ENCODE measurements at regions not wholly inside any gene's neighbourhood (a gene's known extent, or its start where the extent isn't known, plus 50 kb on each side); places are given as distances from the start of the nearest gene placed in this dataset.
A peak's percentile ranks its signal among the peaks of the same experiment; 100 is the strongest.

DNA sequence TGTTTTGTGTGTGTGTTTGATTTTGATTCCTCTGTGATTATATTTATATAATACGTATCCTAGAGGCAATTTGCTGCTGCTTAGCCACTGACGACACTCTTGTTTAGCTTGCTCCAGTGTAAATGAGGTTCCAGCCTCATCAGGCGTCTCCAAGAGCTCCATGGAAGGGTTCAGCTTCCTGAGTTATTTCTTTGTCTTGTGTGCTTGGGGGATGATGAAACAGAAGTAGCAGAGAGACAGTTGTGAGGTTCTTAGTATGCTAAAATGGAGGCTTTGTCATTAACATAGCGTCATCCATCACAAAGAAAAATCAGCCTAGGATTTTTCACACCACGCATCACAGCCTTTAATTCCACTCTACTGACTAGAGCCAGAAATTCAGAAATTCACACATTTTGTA is 85.1 kb downstream of the KLF6 start:
- no peak overlapping the region for H3K27ac ChIP-seq
- H3K4me3 ChIP-seq = no peak overlapping the region
- H3K9ac ChIP-seq = no peak overlapping the region
- no peaks in the 10 kb centered on the region for H3K27me3 ChIP-seq
- peak overlapping the region in 4 of 11 experiments; percentile 3 to 83 (median 16); a peak in 6 of 22 replicates for H3K4me2 ChIP-seq
- H3K9me3 ChIP-seq (replicated peaks in 1 of 11) = peaks cover 0 to 31% (median 22%) of the 10 kb centered on the region in 11 experiments; a peak in 14 of 22 replicates
- no peaks in the 10 kb centered on the region for H3K36me3 ChIP-seq
- no peaks in the 10 kb centered on the region for H4K20me1 ChIP-seq
- no peak for TF ChIP-seq Cebpa-rat (IDR thresholded peaks at IDR 0.05)
- H3K4me1 ChIP-seq = peaks cover 15 to 69% (median 45%) of the 10 kb centered on the region in 10 experiments

DNA sequence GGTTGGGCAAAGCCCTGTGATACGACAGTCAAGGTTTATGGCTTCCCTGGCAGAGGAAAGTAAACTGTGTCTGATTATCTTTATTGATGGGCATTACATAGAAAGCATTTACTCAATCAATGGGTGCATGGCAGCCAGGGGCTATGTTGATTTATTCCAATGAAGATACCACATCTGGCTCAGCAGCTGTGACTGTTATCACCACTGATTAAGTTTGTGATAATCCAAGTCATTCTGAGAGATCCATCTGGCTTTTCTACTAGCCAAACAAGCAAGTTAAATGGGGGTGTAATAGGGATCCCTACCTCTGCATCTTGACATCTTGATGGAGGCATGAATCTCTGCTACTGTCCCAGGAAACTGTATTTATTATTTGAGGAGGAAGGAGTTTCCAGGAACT is 86.7 kb downstream of the KLF6 start:
- no peak overlapping the region for H3K27ac ChIP-seq
- peaks cover 0 to 31% (median 22%) of the 10 kb centered on the region in 11 experiments; a peak in 14 of 22 replicates for H3K9me3 ChIP-seq (replicated peaks in 1 of 11)
- H3K27me3 ChIP-seq = no peaks in the 10 kb centered on the region
- H3K4me3 ChIP-seq = no peak overlapping the region
- TF ChIP-seq Cebpa-rat (IDR thresholded peaks at IDR 0.05) = no peak
- H4K20me1 ChIP-seq = no peaks in the 10 kb centered on the region
- no peak overlapping the region for H3K4me2 ChIP-seq
- H3K36me3 ChIP-seq = no peaks in the 10 kb centered on the region
- no peak overlapping the region for H3K9ac ChIP-seq
- peaks cover 6 to 53% (median 29%) of the 10 kb centered on the region in 10 experiments for H3K4me1 ChIP-seq

DNA sequence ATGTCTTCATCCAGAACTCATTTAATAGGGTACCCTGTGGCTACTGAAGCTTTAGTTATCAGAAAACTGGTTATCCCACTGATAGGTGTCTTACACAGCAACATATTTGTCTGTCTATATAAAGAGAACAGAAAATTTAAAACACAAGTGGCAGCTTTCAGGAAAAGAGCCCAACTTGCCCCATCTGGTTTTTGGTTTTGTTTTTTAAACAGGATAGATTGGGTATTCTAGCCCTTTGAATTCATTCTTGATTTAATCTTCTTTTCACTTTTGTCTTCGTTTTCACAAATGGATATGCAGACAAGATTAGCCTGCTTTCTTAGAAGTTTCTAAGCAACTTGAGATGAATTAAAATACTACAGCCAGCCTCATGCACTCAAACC is 91.3 kb downstream of the KLF6 start:
- Histone ChIP-seq H3K36me3 (no peaks in the 10 kb centered on the region), H4K20me1 (no peaks in the 10 kb centered on the region), H3K4me2 (no peak overlapping the region), H3K4me3 (no peak overlapping the region), H3K9me3 (replicated peaks in 1 of 11) (peaks cover 0 to 30% (median 22%) of the 10 kb centered on the region in 11 experiments; a peak in 14 of 22 replicates), H3K27me3 (no peaks in the 10 kb centered on the region), H3K4me1 (peaks cover 0 to 6% (median 0%) of the 10 kb centered on the region in 10 experiments; a peak in 4 of 20 replicates), H3K27ac (no peak overlapping the region), H3K9ac (no peak overlapping the region)
- TF ChIP-seq Cebpa-rat (IDR thresholded peaks at IDR 0.05) = no peak

DNA sequence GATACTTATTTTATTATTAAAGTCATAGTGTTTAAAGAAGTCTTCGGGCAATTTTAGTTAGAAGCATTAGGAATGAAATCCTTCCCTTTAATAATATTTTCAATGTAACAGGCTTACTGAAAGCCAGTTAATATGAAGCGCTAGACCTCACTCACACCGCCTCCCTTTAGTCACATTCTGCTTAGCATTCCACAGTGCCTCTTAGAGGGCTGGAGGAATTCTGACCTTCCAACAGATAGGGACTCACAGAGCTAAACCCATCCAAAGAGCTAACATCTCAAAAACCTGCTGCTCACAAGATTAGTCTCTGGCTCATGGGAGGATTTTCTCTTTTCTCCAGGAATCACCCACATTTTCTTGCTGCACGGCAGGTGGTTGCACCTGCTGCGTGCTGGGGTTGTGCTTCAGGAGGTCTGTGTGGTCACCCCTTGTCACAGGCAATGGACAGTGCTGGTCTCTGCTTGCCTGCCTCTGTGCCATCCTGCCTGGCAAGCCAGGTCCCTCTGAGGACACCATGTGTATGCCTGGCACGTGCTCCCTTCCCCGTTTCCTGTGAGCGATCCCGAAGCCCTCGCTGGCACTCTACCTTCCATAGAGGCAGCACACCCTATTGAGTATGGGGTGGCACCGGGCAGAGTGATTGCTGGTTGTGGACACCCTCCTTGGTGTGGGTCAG is 91.8 kb downstream of the KLF6 start:
- Histone ChIP-seq H4K20me1 (no peaks in the 10 kb centered on the region), H3K9ac (no peak overlapping the region), H3K27me3 (no peaks in the 10 kb centered on the region), H3K27ac (no peak overlapping the region), H3K36me3 (no peaks in the 10 kb centered on the region), H3K4me2 (no peak overlapping the region), H3K4me3 (no peak overlapping the region), H3K4me1 (peaks cover 0 to 6% (median 0%) of the 10 kb centered on the region in 10 experiments; a peak in 1 of 20 replicates), H3K9me3 (replicated peaks in 1 of 11) (peaks cover 0 to 30% (median 21%) of the 10 kb centered on the region in 11 experiments; a peak in 14 of 22 replicates)
- no peak for TF ChIP-seq Cebpa-rat (IDR thresholded peaks at IDR 0.05)

DNA sequence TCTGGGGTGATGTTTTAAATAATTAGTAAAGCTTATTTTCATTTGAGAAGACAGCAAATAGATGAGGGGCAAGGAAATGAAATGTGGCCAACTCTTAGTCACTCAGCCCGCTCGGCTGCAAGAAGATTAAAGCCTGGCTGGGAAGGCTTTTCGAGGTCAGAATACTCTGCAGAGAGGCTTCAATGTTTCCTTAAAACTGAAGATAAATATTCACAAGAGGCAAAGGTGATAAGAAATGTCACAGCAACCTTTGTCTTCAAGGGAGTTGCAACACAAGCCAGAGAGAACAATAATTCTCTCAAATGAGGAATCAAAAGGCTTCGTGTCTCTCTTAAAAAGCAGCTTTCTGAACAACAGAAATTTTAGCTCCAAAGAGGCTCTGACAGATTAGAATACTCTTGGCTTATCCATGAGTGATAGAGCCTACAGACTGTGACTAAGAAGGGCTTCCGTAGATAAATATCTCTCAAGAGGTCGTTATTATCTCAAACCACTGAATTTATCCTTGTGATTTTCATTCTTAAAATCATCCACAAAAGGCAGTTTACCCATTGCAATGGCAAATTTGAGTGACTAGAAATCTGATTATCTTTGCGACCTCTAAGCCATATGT is 92.5 kb downstream of the KLF6 start:
- no peak for TF ChIP-seq Cebpa-rat (IDR thresholded peaks at IDR 0.05)
- H3K4me3 ChIP-seq = no peak overlapping the region
- no peak overlapping the region for H3K27ac ChIP-seq
- no peak overlapping the region for H3K4me2 ChIP-seq
- H4K20me1 ChIP-seq = no peaks in the 10 kb centered on the region
- no peaks in the 10 kb centered on the region for H3K27me3 ChIP-seq
- H3K9ac ChIP-seq = no peak overlapping the region
- no peaks in the 10 kb centered on the region for H3K36me3 ChIP-seq
- H3K9me3 ChIP-seq (replicated peaks in 1 of 11) = peaks cover 0 to 25% (median 17%) of the 10 kb centered on the region in 11 experiments; a peak in 14 of 22 replicates
- peaks cover 0 to 4% (median 0%) of the 10 kb centered on the region in 10 experiments; a peak in 1 of 20 replicates for H3K4me1 ChIP-seq

DNA sequence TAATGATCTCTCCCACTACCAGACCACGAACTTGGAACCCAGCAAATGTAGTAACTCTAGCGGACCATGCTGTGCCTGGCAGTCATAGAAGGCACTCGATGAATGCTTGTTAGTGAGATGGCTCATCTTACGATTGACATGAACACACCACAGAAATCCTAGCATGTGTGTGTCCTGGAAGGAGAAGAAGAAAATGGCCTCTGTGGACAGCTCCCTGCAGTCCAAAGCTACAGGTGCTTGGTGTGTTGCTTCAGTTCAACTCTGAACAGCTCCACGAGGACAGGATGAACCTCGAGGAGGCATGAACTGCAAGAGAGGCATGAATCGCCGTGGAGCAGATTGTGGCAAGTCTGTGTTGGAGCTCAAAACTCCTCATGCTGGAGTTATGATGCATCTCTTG is 93.5 kb downstream of the KLF6 start:
- TF ChIP-seq Cebpa-rat (IDR thresholded peaks at IDR 0.05) = no peak
- no peaks in the 10 kb centered on the region for H3K36me3 ChIP-seq
- H3K9ac ChIP-seq = no peak overlapping the region
- no peaks in the 10 kb centered on the region for H3K4me1 ChIP-seq
- H3K27ac ChIP-seq = no peak overlapping the region
- no peak overlapping the region for H3K4me2 ChIP-seq
- peaks cover 0 to 15% (median 8%) of the 10 kb centered on the region in 11 experiments; a peak in 12 of 22 replicates for H3K9me3 ChIP-seq (replicated peaks in 1 of 11)
- H4K20me1 ChIP-seq = no peaks in the 10 kb centered on the region
- no peaks in the 10 kb centered on the region for H3K27me3 ChIP-seq
- H3K4me3 ChIP-seq = no peak overlapping the region

DNA sequence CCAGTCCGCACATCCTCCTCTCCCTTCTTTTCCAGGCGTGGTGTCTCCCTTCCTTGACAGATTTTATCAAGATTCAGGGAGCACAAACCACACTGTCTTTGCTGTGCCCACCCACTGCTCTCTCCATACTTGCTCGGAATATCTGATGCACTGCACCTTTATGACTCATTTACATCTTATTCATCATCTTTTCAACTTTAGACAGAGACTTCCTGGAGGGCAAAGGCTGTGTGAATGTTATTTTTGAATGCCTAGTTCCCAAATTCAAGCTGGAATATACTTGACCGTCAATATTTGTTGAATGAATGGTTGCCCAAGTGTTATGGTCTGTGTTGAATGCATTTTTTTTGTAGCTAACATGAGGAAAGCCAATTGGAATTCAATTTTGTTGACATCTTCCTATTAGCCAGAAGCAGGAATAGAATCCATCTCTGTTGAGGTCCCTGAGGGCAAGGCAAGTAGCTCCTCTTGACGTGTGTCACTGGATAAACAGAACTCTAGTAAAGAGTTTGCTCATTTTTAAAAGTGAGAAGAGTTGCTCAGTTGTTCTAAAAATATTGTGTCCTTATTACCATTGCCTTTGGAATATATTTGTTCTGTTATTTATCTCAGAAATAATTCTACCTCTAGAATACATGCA is 95.0 kb downstream of the KLF6 start:
- H3K4me3 ChIP-seq = no peak overlapping the region
- no peaks in the 10 kb centered on the region for H3K36me3 ChIP-seq
- H3K27ac ChIP-seq = no peak overlapping the region
- H3K4me2 ChIP-seq = no peak overlapping the region
- no peaks in the 10 kb centered on the region for H3K27me3 ChIP-seq
- H3K9ac ChIP-seq = no peak overlapping the region
- no peaks in the 10 kb centered on the region for H4K20me1 ChIP-seq
- H3K4me1 ChIP-seq = no peaks in the 10 kb centered on the region
- TF ChIP-seq Cebpa-rat (IDR thresholded peaks at IDR 0.05) = no peak
- H3K9me3 ChIP-seq (replicated peaks in 1 of 11) = peaks cover 0 to 4% (median 0%) of the 10 kb centered on the region in 11 experiments; a peak in 1 of 22 replicates

DNA sequence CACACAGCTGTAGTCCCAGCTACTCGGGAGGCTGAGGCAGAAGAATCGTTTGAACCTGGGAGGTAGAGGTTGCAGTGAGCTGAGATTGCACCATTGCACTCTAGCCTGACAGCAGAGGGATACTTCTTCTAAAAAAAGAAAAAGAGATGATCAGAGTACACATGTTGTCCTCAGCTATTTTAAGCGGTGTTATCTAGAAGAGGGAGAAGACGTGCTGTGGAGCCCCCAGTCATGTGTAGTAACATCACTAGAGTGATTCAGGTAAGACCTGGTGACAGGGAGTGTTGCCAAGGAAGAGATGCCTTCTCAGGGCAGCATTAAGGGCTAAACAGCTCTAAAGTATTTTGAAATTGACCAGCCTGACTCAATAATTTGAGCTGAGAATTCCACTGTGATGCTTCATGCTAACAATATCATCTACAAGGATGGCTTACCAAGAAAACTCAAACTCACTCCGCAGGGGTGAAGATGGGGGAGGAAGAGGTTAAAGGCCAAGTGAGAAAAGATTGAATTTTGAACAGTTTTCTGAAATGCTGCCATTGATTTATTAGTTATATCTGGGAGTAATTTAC is 97.4 kb downstream of the KLF6 start:
- H4K20me1 ChIP-seq = no peaks in the 10 kb centered on the region
- no peaks in the 10 kb centered on the region for H3K4me1 ChIP-seq
- no peaks in the 10 kb centered on the region for H3K36me3 ChIP-seq
- H3K4me3 ChIP-seq = no peak overlapping the region
- H3K27ac ChIP-seq = no peak overlapping the region
- H3K9ac ChIP-seq = no peak overlapping the region
- H3K27me3 ChIP-seq = no peaks in the 10 kb centered on the region
- no peaks in the 10 kb centered on the region for H3K9me3 ChIP-seq (replicated peaks in 1 of 11)
- no peak overlapping the region for H3K4me2 ChIP-seq
- TF ChIP-seq Cebpa-rat (IDR thresholded peaks at IDR 0.05) = no peak

DNA sequence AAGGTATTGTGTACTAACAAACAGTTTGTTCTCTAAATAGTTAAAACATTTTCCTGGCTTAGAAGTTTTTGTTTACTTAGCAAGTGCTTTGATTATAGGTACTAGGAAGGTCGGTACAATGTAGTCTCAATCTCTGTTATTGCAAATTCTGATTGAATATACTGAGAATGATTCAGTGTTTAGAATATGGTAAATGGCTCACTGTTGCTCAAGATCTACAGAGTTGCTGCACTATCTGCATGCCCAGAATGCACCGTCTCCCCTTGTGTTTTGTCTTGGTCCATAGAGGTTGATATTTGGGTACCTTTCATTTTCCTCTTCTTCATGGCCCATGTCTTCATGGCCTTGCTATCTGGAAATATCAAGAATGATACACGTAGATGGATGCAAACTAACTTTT is 99.6 kb downstream of the KLF6 start:
- TF ChIP-seq Cebpa-rat (IDR thresholded peaks at IDR 0.05) = no peak
- H3K4me1 ChIP-seq = peaks cover 0 to 12% (median 5%) of the 10 kb centered on the region in 10 experiments; a peak in 9 of 20 replicates
- H3K9me3 ChIP-seq (replicated peaks in 1 of 11) = no peaks in the 10 kb centered on the region
- no peaks in the 10 kb centered on the region for H3K36me3 ChIP-seq
- no peak overlapping the region for H3K4me3 ChIP-seq
- H3K27me3 ChIP-seq = no peaks in the 10 kb centered on the region
- no peak overlapping the region for H3K4me2 ChIP-seq
- H4K20me1 ChIP-seq = no peaks in the 10 kb centered on the region
- no peak overlapping the region for H3K9ac ChIP-seq
- no peak overlapping the region for H3K27ac ChIP-seq
